ENCODE measurements at regions not wholly inside any gene's neighbourhood (a gene's known extent, or its start where the extent isn't known, plus 50 kb on each side); places are given as distances from the start of the nearest gene placed in this dataset.
"Not testable (repeated sequence)": the region's sequence is repeated elsewhere in the genome, so short reads cannot be mapped to it uniquely, and the experiment has no call there.

- no peak for DNase-seq
Observed at GRCh38 chr12:114192549-114192948, 213.4 kb downstream of the TBX5 start.

GRCh38 chr12:114192013-114192412 is 213.9 kb downstream of the TBX5 start:
- DNase-seq = no peak

- DNase-seq = no peak
Observed at GRCh38 chr12:114191581-114191980, 214.4 kb downstream of the TBX5 start.

GRCh38 chr12:114190971-114191370 is 215.0 kb downstream of the TBX5 start:
- DNase-seq = no peak

- DNase-seq = no peak
Observed at GRCh38 chr12:114189266-114189665, 216.7 kb downstream of the TBX5 start.

GRCh38 chr12:114186241-114187002 is 219.5 kb downstream of the TBX5 start:
- no peak for DNase-seq

GRCh38 chr12:114185036-114185435 is 218.9 kb upstream of the RBM19 start:
- no peak for DNase-seq

- DNase-seq = no peak
Observed at GRCh38 chr12:114174326-114174725, 208.2 kb upstream of the RBM19 start.

- DNase-seq = no peak
Observed at GRCh38 chr12:114172135-114172534, 206.0 kb upstream of the RBM19 start.

GRCh38 chr12:114168061-114168460 is 201.9 kb upstream of the RBM19 start:
- DNase-seq = no peak

- DNase-seq = no peak
Observed at GRCh38 chr12:114167431-114167830, 201.3 kb upstream of the RBM19 start.

- peak; percentile 48 for DNase-seq
Observed at GRCh38 chr12:114166362-114166761, 200.2 kb upstream of the RBM19 start.

GRCh38 chr12:114165921-114166320 is 199.8 kb upstream of the RBM19 start:
- DNase-seq = no peak

GRCh38 chr12:114164351-114164750 is 198.2 kb upstream of the RBM19 start:
- no peak for DNase-seq

- DNase-seq = no peak
Observed at GRCh38 chr12:114163771-114164170, 197.6 kb upstream of the RBM19 start.

GRCh38 chr12:114160445-114160844 is 194.3 kb upstream of the RBM19 start:
- no peak for DNase-seq

- DNase-seq = no peak
Observed at GRCh38 chr12:114152890-114153289, 186.8 kb upstream of the RBM19 start.

- no peak for DNase-seq
Observed at GRCh38 chr12:114152066-114152465, 185.9 kb upstream of the RBM19 start.

- not testable (repeated sequence) for DNase-seq
Observed at GRCh38 chr12:114150584-114150983, 184.5 kb upstream of the RBM19 start.

GRCh38 chr12:114141921-114142564 is 175.9 kb upstream of the RBM19 start:
- DNase-seq = no peak

- peak; percentile 50 for DNase-seq
Observed at GRCh38 chr12:114140576-114140975, 174.5 kb upstream of the RBM19 start.

GRCh38 chr12:114136631-114137030 is 170.5 kb upstream of the RBM19 start:
- DNase-seq = peak; percentile 72

- DNase-seq = no peak
Observed at GRCh38 chr12:114134922-114135321, 168.8 kb upstream of the RBM19 start.

- DNase-seq = no peak
Observed at GRCh38 chr12:114131824-114132223, 165.7 kb upstream of the RBM19 start.
